HepG2 (cell line): ENCODE measurements at regions not wholly inside any gene's neighbourhood (a gene's known extent, or its start where the extent isn't known, plus 50 kb on each side); places are given as distances from the start of the nearest gene placed in this dataset.

Experiments used
- ATAC-seq: fragments of 200-7000 bp; cut with Tn5 transposase; 3 replicates; pipeline ENCODE4 v1.9.1; 2020; ENCODE audit warnings: mild to moderate bottlenecking, moderate library complexity
- BruUV-seq: library from RNA; stranded (reverse); fragments of 400-500 nt; replicated peaks from 2 replicates; lab custom pipeline; 2021; lab: Mats Ljungman, UMichigan
- CTCF ChIA-PET: fragments of 300-600 bp; formaldehyde crosslinking; extraction: SDS; loops from one replicate; lab custom pipeline; 2021; ENCODE audit warnings: low total read pairs, inconsistent platforms, low intra/inter-chr PET ratio; lab: Yijun Ruan, JAX
- POLR2A ChIA-PET: fragments of 350-600 bp; sonication (Branson Sonifier 250); formaldehyde crosslinking; loops from one replicate; lab custom pipeline; 2020; ENCODE audit warnings: antibody characterized with exemption, inconsistent platforms; lab: Yijun Ruan, JAX
- DNase-seq: peaks from one replicate; pipeline ENCODE4 v3.0.0-alpha.2; 2015; ENCODE audit warnings: low spot score
- FAIRE-seq: peaks from 3 replicates; lab custom pipeline; 2011; peaks lifted over from hg19 to GRCh38; lab: Jason Lieb, UNC
- H2AFZ ChIP-seq: one replicate; pipeline ENCODE4 v1.6.1; 2011; ENCODE audit warnings: low read length, inconsistent platforms
- H3K27ac ChIP-seq: fragments of 300-600 bp; 3 replicates; pipeline ENCODE4 v1.8.0; 2011; ENCODE audit warnings: mixed run types, mild to moderate bottlenecking, mixed read lengths, low read length, inconsistent platforms; ENCODE audit not compliant: insufficient read depth; ENCODE audit errors: extremely low read length
- H3K27me3 ChIP-seq, 2 experiments: fragments of 200-600 bp in 1 of 2; 2 replicates in 1 of 2; 3 replicates in 1 of 2; pipeline versions ENCODE4 v1.6.0 to v1.8.0; 2011; ENCODE audit warnings: low read length in 2 of 2, mild to moderate bottlenecking in 2 of 2, moderate library complexity in 2 of 2, inconsistent platforms in 1 of 2; ENCODE audit not compliant: insufficient read depth in 2 of 2, control insufficient read depth in 1 of 2
- H3K36me3 ChIP-seq, 2 experiments: fragments of 200-600 bp in 1 of 2; replicated peaks in 1 of 2; 2 replicates in 1 of 2; 3 replicates in 1 of 2; pipeline versions ENCODE4 v1.5.1 to v1.8.0; 2011; ENCODE audit warnings: low read length in 2 of 2, inconsistent platforms in 1 of 2; ENCODE audit not compliant: insufficient read depth in 2 of 2, control insufficient read depth in 1 of 2
- H3K4me1 ChIP-seq: 2 replicates; pipeline ENCODE4 v1.5.1; 2012; ENCODE audit warnings: low read length, inconsistent platforms; ENCODE audit not compliant: insufficient read depth
- H3K4me2 ChIP-seq: 2 replicates; pipeline ENCODE4 v1.6.0; 2011; ENCODE audit warnings: low read depth, low read length, inconsistent platforms
- H3K4me3 ChIP-seq, 3 experiments: fragments of 200-600 bp in 1 of 3; sonication (generic), shearing (Covaris generic) in 1 of 3; replicated peaks in 1 of 3; 2 replicates each; pipeline ENCODE4 v1.5.1; 2011 to 2016; ENCODE audit warnings: low read length in 3 of 3, inconsistent platforms in 2 of 3, low read depth in 2 of 3, mild to moderate bottlenecking in 2 of 3, control low read depth in 1 of 3, mixed read lengths in 1 of 3; ENCODE audit not compliant: insufficient read depth in 1 of 3
- H3K79me2 ChIP-seq: one replicate; pipeline ENCODE4 v1.6.1; 2011; ENCODE audit warnings: low read length, inconsistent platforms; ENCODE audit not compliant: insufficient read depth
- H3K9ac ChIP-seq: 2 replicates; pipeline ENCODE4 v1.6.0; 2011; ENCODE audit warnings: mild to moderate bottlenecking, low read depth, low read length, inconsistent platforms; ENCODE audit not compliant: insufficient read depth
- H3K9me3 ChIP-seq: 2 replicates; pipeline ENCODE4 v1.5.1; 2012; ENCODE audit warnings: mild to moderate bottlenecking, low read length
- H4K20me1 ChIP-seq: 2 replicates; pipeline ENCODE4 v1.6.0; 2011; ENCODE audit warnings: inconsistent platforms, mild to moderate bottlenecking, low read length, moderate library complexity; ENCODE audit not compliant: insufficient read depth
- ADNP ChIP-seq: sonication (generic); formaldehyde crosslinking; IDR thresholded peaks from 2 replicates; pipeline ENCODE4 v1.4.0; 2020; ENCODE audit warnings: missing genetic modification reagents
- HNRNPH1 ChIP-seq: fragments of 200-400 bp; formaldehyde crosslinking; optimal IDR thresholded peaks from 2 replicates; pipeline ENCODE3; 2017; ENCODE audit warnings: mild to moderate bottlenecking, low read depth, low read length
- HOXA5 ChIP-seq: sonication (generic); formaldehyde crosslinking; IDR thresholded peaks from 2 replicates; pipeline ENCODE4 v1.4.0; 2020; ENCODE audit warnings: missing genetic modification reagents
- IKZF4 ChIP-seq: sonication (generic); formaldehyde crosslinking; IDR thresholded peaks from 2 replicates; pipeline ENCODE4 v1.5.1; 2020; ENCODE audit warnings: borderline replicate concordance, mild to moderate bottlenecking, low read depth, missing genetic modification reagents; ENCODE audit errors: not compliant biosample characterization
- KDM1A ChIP-seq: IDR thresholded peaks from 2 replicates; pipeline ENCODE4 v1.6.1; 2016; ENCODE audit warnings: missing compliant biosample characterization
- MAZ ChIP-seq, 2 experiments: sonication (generic) in 1 of 2; formaldehyde crosslinking in 1 of 2; IDR thresholded peaks; 2 replicates each; pipeline versions ENCODE4 v1.5.0 to v1.6.1; 2012 to 2020; ENCODE audit warnings: low read depth in 2 of 2, mild to moderate bottlenecking in 2 of 2, borderline replicate concordance in 1 of 2, improper control_type of control experiment in 1 of 2, low read length in 1 of 2, missing genetic modification reagents in 1 of 2, moderate library complexity in 1 of 2
- MXD4 ChIP-seq: IDR thresholded peaks from 2 replicates; pipeline ENCODE4 v1.6.1; 2016; ENCODE audit warnings: mild to moderate bottlenecking, missing biosample characterization, missing genetic modification reagents
- NR2F2 ChIP-seq: IDR thresholded peaks from 2 replicates; pipeline ENCODE4 v1.6.1; 2012; ENCODE audit warnings: low read depth, inconsistent platforms, borderline replicate concordance
- RFXANK ChIP-seq: IDR thresholded peaks from 2 replicates; pipeline ENCODE4 v1.6.1; 2016
- TEAD2 ChIP-seq: sonication (generic); formaldehyde crosslinking; IDR thresholded peaks from 2 replicates; pipeline ENCODE4 v1.9.0; 2021; ENCODE audit warnings: missing genetic modification reagents
- TP53 ChIP-seq: sonication (generic); formaldehyde crosslinking; conservative IDR thresholded peaks from 2 replicates; pipeline ENCODE4 v1.4.0; 2020; ENCODE audit warnings: missing genetic modification reagents
- ZNF30 ChIP-seq: sonication (generic); formaldehyde crosslinking; IDR thresholded peaks from 2 replicates; pipeline ENCODE4 v1.5.0; 2020; ENCODE audit warnings: mild to moderate bottlenecking, missing genetic modification reagents
- ZNF350 ChIP-seq: sonication (generic); formaldehyde crosslinking; IDR thresholded peaks from 2 replicates; pipeline ENCODE4 v1.4.0; 2020; ENCODE audit warnings: mild to moderate bottlenecking, low read depth, missing genetic modification reagents, borderline replicate concordance
- ZNF558 ChIP-seq: sonication (generic); formaldehyde crosslinking; IDR thresholded peaks from 2 replicates; pipeline ENCODE4 v1.9.0; 2022; ENCODE audit warnings: mild to moderate bottlenecking, missing genetic modification reagents, borderline replicate concordance
- ZNF619 ChIP-seq: sonication (generic); formaldehyde crosslinking; IDR thresholded peaks from 2 replicates; pipeline ENCODE4 v1.4.0; 2020; ENCODE audit warnings: mild to moderate bottlenecking, missing genetic modification reagents
- ZNF766 ChIP-seq: sonication (generic); formaldehyde crosslinking; IDR thresholded peaks from 2 replicates; pipeline ENCODE4 v1.5.0; 2020; ENCODE audit warnings: missing genetic modification reagents, borderline replicate concordance
- WGBS: methylation state at CpG from one replicate; pipeline ENCODE4 v1.1.6; 2017; ENCODE audit warnings: low lambda C conversion rate; 5-methylcytosine and 5-hydroxymethylcytosine counted together
- in situ Hi-C: cut with HindIII; loops from 2 replicates; pipeline ENCODE4 v1.10.0; 2017; ENCODE audit warnings: low pct_unique_long_range_greater_than_20kb; ENCODE audit not compliant: extremely low pct_ligation_motif_present
- intact Hi-C: fragments of 100-400 bp; cut with micrococcal nuclease; formaldehyde crosslinking; loops from one replicate; pipeline ENCODE4 v1.10.0; 2022; ENCODE audit not compliant: unreplicated experiment
- TF ChIP-seq, protein P1 (sequence below), 2 experiments: fragments of 450-650 bp in 1 of 2; sonication (generic) in 1 of 2; formaldehyde crosslinking; IDR thresholded peaks; 2 replicates each; pipeline versions ENCODE4 v1.5.0 to v1.8.0; 2020 to 2022; ENCODE audit warnings: mild to moderate bottlenecking in 1 of 2, missing genetic modification reagents in 1 of 2

GRCh38 chr3:28982906-28983305 is 298.0 kb upstream of the RBMS3 start:
- POLR2A ChIA-PET: no interaction called here
- H3K27me3 ChIP-seq: no peaks in the 10 kb centered on the region
- peaks cover 20% of the 10 kb centered on the region; the same call in 1 of the 2 replicates for H3K9me3 ChIP-seq
- in situ Hi-C loops: no loop called here
- H3K36me3 ChIP-seq: no peaks in the 10 kb centered on the region
- H3K27ac ChIP-seq: no peak overlapping the region
- 36% methylated on average over 2 of the region's 2 CpGs for WGBS
- intact Hi-C loops: no loop called here
- CTCF ChIA-PET: no interaction called here
- H3K79me2 ChIP-seq: no peaks in the 10 kb centered on the region
- no peak overlapping the region for H3K4me3 ChIP-seq
- ATAC-seq (no peak), FAIRE-seq (no peak), DNase-seq (no peak)
- H2AFZ ChIP-seq: no peak overlapping the region
- H3K4me2 ChIP-seq: no peak overlapping the region
- H4K20me1 ChIP-seq: no peaks in the 10 kb centered on the region
- H3K9ac ChIP-seq: no peak overlapping the region
- TF ChIP-seq KDM1A (CRISPR knock-in tag): no peak
- no peak for TF ChIP-seq NR2F2
- no peak for TF ChIP-seq ZNF766
- TF ChIP-seq ZNF350 (CRISPR knock-in tag): no peak
- no peak for TF ChIP-seq HOXA5
- TF ChIP-seq IKZF4: no peak
- no peak for TF ChIP-seq TP53 (CRISPR knock-in tag)
- TF ChIP-seq RFXANK: no peak
- TF ChIP-seq MXD4: no peak
- TF ChIP-seq MAZ (IDR thresholded peaks at IDR 0.05; ENCODE audit: borderline replicate concordance, low read depth, low read length): no peak
- no peak for TF ChIP-seq MAZ (CRISPR knock-in tag; IDR thresholded peaks at IDR 0.05; ENCODE audit: low read depth)
- TF ChIP-seq HNRNPH1: no peak
- TF ChIP-seq TEAD2: no peak
- no peak for TF ChIP-seq ZNF619 (CRISPR knock-in tag)
- TF ChIP-seq, protein P1, sequence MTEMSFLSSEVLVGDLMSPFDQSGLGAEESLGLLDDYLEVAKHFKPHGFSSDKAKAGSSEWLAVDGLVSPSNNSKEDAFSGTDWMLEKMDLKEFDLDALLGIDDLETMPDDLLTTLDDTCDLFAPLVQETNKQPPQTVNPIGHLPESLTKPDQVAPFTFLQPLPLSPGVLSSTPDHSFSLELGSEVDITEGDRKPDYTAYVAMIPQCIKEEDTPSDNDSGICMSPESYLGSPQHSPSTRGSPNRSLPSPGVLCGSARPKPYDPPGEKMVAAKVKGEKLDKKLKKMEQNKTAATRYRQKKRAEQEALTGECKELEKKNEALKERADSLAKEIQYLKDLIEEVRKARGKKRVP (CRISPR knock-in tag; IDR thresholded peaks at IDR 0.05): no peak
- no peak for TF ChIP-seq ZNF558 (CRISPR knock-in tag)
- no peak for TF ChIP-seq ADNP (CRISPR knock-in tag)
- TF ChIP-seq ZNF30 (CRISPR knock-in tag): no peak
- no TSS peak for BruUV-seq
- H3K4me1 ChIP-seq: no peaks in the 10 kb centered on the region
